GM19035 (cell line): ENCODE measurements at regions not wholly inside any gene's neighbourhood (a gene's known extent, or its start where the extent isn't known, plus 50 kb on each side); places are given as distances from the start of the nearest gene placed in this dataset.

Source experiments
- ATAC-seq: cut with Tn5 transposase; IDR thresholded peaks from one replicate; pipeline ENCODE4 v1.9.1; 2021; ENCODE audit not compliant: unreplicated experiment

DNA sequence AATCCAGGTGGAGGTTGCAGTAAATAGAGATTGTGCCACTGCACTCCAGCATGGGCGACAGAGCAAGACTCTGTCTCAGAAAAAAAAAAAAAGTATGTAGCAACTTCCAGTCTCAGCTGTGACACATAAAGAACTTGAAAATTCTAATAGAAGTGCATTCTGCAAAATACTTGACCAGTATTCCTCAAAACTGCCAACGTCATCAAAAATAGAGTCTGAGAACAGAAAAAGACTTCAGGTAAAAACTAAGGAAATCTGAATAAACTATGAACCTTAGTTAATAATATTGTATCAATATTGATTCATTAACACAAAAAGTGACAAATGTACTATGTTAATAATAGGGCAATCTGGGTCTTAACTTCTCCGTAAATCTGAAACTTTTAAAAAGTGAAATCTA is 76.7 kb upstream of the WDR75 start:
- no peak for ATAC-seq

DNA sequence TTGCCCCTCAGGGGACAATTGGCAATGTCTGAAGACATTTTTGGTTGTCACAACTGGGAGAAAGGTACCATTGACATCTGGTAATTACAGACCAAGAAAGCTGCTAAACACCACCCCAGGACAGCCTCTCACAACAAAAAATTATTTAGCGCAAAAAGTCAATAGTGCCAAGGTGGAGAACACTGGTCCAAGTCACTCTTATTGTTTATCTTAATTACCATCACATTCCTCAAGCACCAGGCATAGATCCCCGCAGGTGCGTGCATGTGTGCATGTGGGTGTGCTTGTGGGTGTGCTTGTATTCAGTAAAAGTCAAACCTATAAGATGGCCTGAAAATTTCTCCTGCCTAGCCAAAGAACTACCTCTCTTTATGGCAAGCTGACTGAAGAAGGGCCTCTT is 74.9 kb upstream of the WDR75 start:
- ATAC-seq: no peak

DNA sequence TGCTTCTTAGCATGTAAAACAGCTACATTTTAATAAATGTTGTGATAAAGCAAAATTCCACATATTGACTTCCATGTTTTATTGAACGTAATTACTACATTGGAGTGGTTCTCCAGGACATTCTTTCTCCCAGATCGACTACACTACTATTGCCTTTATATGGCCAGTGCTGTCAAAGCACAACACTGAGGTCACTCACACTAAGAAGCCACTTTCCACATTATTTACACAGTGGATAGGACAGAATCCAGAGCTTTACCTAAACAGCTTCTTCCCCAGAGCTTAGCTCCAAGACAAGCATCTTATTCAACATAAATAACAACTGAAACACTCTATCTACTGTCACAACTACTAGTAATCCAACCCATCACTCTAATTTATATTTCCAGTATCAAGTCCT is 73.9 kb upstream of the WDR75 start:
- no peak for ATAC-seq

DNA sequence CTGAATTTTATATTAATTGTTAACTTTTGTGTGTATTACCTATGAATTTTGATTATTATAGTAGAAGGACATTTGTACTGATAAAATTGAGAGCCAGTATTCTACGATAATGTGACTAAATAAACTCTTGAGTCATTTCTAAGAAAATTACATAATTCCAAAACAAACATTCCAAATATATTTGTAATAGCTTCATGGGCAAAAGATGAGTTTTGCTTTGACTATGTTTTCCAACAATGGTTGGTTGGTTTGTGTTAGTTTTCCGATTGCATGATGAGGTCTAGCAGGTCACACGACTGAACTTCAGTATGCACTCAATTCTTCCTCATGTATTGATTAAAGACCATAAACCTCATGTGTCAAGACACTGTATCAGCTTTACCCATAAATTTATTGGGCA is 71.7 kb upstream of the WDR75 start:
- no peak for ATAC-seq

DNA sequence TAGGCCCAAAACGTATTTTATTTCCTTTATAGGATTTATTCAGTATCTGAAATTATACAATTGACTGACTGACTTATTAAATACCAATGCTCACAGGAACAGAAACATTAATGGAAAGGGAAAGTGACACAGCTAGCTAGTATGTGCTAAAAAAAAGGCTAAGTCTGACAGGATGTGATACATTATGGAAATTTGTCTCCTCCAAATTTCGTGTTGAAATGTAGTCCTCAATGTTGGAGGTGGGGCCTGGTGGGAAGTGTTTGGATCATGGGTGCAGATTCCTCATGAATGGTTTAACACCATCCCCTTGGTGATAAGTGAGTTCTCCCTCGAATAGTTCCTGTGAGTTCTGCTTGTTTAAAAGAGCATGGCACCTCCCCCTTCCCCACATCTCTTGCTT is 70.6 kb upstream of the WDR75 start:
- ATAC-seq: no peak

DNA sequence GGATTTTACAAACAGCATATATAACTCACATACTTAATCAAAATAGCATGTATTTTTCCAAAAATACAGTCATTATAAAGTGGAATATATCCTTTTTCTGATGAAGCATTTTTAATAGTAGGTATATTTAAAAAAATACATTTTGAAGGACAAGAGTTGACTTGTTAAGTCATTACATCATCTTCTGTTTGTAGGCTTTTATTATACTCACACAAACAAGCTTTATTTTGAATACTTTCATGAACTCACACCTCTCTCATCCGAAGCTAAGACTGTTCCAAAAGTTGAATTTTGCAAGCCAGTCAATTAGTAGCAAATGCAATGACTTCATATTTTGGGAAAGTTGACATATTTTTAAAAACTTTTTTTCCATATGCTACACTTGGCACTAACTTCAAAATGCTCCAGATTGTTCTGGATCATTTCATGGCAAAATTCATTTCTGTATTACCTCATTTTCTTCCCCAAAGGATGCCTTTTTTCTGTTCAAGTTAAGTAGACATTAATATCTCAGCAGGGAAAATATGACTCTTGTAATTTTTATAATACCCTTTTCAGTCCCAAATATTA is 68.5 kb upstream of the WDR75 start:
- no peak for ATAC-seq

DNA sequence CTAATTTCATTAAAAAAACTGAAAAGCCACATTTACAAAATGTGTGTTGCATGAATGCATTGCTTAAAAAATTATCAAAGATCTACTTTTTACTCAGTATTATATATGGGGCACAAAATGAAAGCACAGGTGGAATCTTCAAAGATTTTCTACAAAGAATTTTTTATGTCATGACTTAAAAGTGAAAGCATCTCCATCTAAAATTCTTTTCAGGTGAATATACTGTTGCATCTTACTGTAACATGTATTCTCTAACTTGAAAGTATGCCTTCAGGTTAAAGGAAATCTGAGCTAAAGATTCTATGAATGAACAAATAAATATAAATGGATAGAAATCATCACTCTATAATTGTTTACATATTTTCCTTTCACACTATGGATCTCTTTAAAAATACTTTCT is 66.8 kb upstream of the WDR75 start:
- no peak for ATAC-seq

DNA sequence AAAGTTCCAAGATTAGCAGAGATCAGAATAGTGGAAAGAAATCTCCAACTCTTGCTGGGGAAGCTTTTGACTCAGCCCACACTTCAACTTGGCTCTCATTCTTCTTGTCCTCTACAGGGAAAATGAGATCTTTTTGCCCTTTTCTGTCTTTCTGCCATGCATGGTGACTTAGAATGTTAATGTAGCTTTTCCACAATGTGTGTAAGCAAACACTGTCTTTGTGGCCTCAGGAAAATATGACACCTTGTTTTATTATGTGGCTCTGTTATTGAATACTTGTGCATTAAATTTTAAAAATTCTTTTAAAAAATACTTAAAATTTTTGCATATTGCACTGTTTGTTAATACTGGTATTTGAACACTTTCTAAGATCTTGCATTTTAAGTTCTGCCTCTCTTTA is 65.4 kb upstream of the WDR75 start:
- ATAC-seq: no peak

DNA sequence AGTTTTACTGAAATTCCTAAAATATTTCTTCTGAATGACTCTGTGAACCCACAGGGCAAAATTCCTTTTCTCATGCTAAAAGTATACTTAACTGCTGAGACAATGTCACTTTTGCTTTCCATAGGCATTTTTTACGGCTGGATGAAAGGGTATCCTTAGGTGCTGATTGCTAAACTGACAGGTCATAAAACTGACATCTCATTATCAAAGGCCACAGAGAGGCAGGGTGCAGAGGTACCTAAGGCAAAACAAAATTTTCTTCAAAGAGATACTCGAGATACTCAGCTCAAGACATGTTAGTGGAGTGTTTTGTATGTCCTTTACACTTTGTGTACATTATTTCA is 62.0 kb upstream of the WDR75 start:
- no peak for ATAC-seq

DNA sequence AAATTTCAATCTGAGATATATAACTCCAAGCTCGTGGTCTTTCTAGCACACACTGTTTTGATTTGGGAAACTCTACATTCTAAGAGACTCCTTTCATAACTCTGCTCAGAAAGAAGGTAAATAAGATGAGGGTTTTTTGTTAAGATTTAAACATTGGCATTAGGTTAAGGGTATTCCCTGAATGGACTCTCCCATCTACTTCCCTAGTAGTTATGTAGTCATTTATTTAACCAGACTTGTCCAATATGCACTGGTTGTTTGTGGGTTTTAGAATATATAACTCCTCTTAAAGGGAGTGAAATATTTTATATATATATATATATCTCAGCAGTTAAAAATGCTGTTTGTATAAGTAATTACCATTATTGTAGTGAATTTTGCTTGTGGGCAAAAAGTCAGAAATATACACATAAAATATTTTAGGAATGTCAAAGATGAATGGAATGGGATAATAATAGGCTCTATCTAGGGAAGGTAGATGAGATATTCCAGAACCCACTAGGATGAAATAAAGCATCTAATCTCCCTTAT is 61.5 kb upstream of the WDR75 start:
- ATAC-seq: no peak

DNA sequence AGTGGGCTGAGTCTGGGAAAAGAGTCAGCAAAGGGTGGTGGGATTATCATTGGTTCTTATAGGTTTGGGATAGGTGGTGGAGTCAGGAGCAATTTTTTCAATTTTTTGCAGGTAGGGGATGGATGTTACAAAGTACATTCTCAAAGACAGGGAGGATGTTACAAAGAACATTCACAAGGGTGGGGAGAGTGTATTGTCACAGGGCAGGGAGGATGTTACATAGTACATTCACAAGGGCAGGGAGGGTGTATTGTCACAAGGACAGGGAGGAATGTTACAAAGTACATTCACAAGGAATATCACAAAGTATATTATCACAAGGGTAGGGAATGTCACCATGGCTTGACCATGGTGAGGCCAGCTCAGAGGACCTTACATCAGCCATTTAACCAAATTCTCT is 58.6 kb upstream of the WDR75 start:
- ATAC-seq: no peak

DNA sequence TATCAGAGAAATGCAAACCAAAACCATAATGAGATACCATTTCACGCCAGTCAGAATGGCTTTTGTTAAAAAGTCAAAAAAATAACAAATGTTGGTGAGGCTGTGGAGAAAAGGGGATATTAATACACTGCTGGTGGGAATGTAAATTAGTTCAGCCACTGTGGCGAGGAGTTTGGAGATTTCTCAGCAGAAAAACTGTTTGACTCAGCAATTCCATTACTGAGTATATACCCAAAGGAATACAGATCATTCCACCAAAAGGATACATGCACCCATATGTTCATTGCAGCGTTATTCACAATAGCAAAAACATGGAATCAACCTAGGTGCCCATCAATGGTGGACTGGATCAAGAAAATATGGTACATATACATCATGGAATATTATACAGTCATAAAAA is 54.5 kb upstream of the WDR75 start:
- ATAC-seq: no peak

DNA sequence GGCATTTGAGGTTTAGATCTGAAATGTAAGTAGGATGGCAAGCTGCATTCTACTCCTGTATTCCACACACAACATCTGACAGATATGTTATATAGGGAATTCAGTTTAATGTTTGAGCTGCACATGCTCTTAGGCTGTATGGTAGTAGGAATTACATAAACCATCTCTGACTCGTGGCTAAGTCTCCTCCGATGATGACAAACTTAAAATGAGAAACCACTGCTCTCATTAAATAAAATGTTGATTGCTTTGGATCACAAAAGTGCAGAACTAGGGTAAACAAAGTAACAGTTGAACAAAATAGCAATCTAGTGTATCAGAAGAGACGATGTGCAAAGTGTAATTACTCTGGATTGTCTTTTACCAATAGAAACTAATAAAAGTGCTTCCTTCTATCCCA is 50.1 kb upstream of the WDR75 start:
- no peak for ATAC-seq
